ENCODE measurements at regions not wholly inside any gene's neighbourhood (a gene's known extent, or its start where the extent isn't known, plus 50 kb on each side); places are given as distances from the start of the nearest gene placed in this dataset.

- no peak for DNase-seq (ENCODE audit: low read depth)
- TF ChIP-seq CTCF (IDR thresholded peaks at IDR 0.05; ENCODE audit: control insufficient read depth, insufficient read depth, low read depth, low read length, missing control alignments), result no peak
- H3K4me3 ChIP-seq (ENCODE audit: control insufficient read depth, low read depth, low read length), result no peak overlapping the region
These were observed 69.7 kb upstream of the ACKR3 start for GRCh38 chr2:236499691-236500578.

- no peak for TF ChIP-seq CTCF (IDR thresholded peaks at IDR 0.05; ENCODE audit: control insufficient read depth, insufficient read depth, low read depth, low read length, missing control alignments)
These were observed 68.6 kb upstream of the ACKR3 start for GRCh38 chr2:236501026-236501425.

GRCh38 chr2:236501531-236501930 is 68.1 kb upstream of the ACKR3 start:
- no peak for DNase-seq (ENCODE audit: low read depth)
- no peak for TF ChIP-seq CTCF (IDR thresholded peaks at IDR 0.05; ENCODE audit: control insufficient read depth, insufficient read depth, low read depth, low read length, missing control alignments)
- H3K4me3 ChIP-seq (ENCODE audit: control insufficient read depth, low read depth, low read length), result no peak overlapping the region

More at GRCh38 chr2:236501026-236501425, 68.6 kb upstream of the ACKR3 start:
- no peak overlapping the region for H3K4me3 ChIP-seq (ENCODE audit: control insufficient read depth, low read depth, low read length)
- no peak for DNase-seq (ENCODE audit: low read depth)

GRCh38 chr2:236503100-236503499 is 66.5 kb upstream of the ACKR3 start:
- H3K4me3 ChIP-seq (ENCODE audit: control insufficient read depth, low read depth, low read length), result no peak overlapping the region
- DNase-seq (ENCODE audit: low read depth), result no peak

GRCh38 chr2:236503583-236503982 is 66.0 kb upstream of the ACKR3 start:
- TF ChIP-seq CTCF (IDR thresholded peaks at IDR 0.05; ENCODE audit: control insufficient read depth, insufficient read depth, low read depth, low read length, missing control alignments), result no peak

More at GRCh38 chr2:236503100-236503499, 66.5 kb upstream of the ACKR3 start:
- peak; percentile 29 for TF ChIP-seq CTCF (IDR thresholded peaks at IDR 0.05; ENCODE audit: control insufficient read depth, insufficient read depth, low read depth, low read length, missing control alignments)

GRCh38 chr2:236505041-236505440 is 64.6 kb upstream of the ACKR3 start:
- no peak for TF ChIP-seq CTCF (IDR thresholded peaks at IDR 0.05; ENCODE audit: control insufficient read depth, insufficient read depth, low read depth, low read length, missing control alignments)
- H3K4me3 ChIP-seq (ENCODE audit: control insufficient read depth, low read depth, low read length), result no peak overlapping the region
- no peak for DNase-seq (ENCODE audit: low read depth)

More at GRCh38 chr2:236503583-236503982, 66.0 kb upstream of the ACKR3 start:
- H3K4me3 ChIP-seq (ENCODE audit: control insufficient read depth, low read depth, low read length), result no peak overlapping the region
- no peak for DNase-seq (ENCODE audit: low read depth)

Measured in AG09309 (cell line).